AML-193 (cell line): ENCODE measurements at regions not wholly inside any gene's neighbourhood (a gene's known extent, or its start where the extent isn't known, plus 50 kb on each side); places are given as distances from the start of the nearest gene placed in this dataset.
"Not testable (repeated sequence)": the region's sequence is repeated elsewhere in the genome, so short reads cannot be mapped to it uniquely, and the experiment has no call there.

Source experiments
- DNase-seq, 2 experiments: peaks; one replicate each; lab custom pipeline; 2025; lab: John Stamatoyannopoulos, UW

DNA sequence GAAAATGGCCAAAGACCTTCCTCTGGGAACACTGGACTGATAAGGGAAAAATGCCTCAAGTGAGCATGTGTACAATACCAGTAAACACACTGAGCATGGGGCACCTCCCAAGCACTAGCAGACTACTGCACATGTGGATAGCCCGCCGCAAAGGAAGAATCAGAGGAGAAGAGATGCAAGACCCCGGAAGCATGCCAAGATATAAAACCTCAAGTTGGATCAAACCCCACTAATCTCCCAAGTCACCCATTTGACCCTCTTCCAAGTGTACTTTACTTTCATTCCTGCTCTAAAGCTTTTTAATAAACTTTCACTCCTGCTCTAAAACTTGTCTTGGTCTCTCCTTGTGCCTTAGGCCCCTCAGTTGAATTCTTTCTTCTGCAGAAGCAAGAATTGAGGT is 121.1 kb upstream of the PLAAT1 start:
- no peak for DNase-seq

DNA sequence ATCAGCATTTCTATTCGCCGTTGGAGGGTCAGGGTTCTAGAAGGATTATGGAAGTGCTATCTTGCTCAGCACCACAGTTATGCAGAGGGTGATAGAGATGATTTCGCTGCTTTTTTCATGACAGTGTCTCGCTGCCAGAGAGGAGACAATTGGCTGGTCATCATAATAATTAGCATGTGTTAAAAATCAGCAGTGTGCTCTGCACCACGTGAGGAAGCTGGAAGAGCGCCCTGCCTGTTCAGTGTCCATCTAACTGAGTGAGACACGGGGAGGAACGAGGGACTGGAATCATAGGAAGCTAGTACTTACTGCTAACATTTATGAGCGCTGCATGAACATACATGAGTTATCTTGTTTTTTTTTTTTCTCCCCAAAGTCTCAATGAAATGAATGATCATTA is 116.2 kb upstream of the PLAAT1 start:
- DNase-seq = no peak

DNA sequence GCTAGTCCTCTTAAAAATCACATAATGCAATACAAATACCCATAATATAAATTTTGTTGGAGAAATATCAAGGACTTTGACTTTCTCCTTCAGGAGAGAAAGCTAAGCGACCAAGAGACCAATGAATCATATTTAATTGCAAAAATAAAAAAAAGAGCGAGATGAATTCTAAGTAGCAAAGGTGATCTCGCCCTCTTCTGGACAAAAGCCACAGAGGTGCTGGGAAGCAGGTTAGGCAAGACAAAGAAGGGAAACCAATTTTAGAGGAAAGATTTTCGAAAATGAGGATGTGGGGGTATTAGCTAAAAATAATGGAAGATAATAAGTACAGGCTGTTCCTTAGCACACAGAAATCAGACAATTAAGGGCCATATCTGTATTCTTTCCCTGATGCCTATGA is 111.4 kb upstream of the PLAAT1 start:
- no peak for DNase-seq

DNA sequence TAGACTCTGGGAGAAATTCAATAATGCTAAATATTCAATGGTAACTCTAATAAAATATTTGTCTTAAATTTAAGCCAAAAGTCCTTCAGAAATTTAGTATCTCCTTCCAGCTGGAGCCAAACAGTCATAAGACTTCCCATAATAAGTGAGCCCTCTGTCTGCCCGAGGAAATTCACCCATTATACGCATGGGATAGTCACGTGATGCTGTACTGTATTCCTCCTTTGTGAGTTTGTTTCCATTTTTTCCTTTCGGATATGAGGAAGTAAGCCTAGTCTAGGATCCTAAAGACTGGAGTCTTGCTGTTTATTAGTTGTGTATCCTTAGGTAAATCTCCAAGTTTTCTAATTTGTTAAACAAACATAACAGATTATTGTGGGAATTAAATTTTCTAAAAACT is 110.4 kb upstream of the PLAAT1 start:
- DNase-seq = no peak

DNA sequence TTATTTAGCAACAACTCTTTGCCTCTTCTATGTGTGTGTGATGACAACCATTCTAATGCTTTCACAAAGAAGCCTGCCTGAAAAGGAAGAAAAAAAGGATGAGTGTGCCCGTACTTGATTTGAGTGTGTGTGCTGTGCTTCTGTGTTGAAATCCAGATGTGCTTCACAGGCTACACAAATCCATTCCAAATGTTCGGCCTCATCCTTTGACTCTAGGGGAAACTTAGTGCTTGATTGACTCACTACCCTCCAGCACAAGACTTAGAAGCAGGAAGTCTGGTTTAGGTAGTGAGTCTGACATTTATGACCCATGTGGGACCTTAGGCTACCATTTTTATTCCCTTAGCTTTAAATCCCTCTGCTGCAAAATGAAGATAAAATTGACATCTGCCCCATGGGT is 108.8 kb upstream of the PLAAT1 start:
- no peak for DNase-seq

DNA sequence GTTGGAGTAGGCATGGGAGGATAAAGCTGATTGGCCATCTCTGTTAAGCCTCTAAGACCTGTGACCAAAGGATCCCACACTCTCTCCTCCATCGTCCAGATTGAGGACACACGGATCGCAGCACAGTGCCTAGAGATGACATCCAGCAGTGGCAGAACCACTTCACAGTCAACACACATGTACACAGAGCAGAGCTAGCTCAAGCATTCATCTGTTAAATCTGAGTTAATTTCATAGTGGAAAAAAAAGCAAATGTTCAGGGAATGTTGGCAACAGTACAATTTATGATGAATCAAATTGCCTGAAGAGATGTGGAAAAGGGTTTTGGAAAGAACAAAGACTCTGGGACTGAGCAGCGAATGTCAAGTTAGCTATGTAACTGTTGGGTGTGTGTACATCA is 108.1 kb upstream of the PLAAT1 start:
- no peak for DNase-seq

DNA sequence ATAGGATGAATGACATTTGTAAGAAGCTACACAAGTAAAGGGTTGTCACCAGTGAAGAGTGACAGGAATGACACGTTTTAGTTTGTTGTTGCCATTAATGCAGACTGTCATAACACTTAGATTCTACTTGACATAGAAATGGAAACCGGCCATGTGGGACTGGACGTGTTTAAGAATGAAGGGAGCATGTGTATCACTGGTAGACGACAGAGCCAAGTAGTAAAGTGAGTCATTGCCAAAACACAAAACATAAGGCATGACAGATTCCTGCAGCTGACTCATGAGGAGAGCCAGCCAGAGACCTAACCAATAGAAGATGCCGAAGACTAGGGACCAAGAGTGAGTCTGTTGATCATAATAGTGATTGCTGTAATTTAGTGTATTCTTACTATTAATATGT is 106.2 kb upstream of the PLAAT1 start:
- DNase-seq = no peak

DNA sequence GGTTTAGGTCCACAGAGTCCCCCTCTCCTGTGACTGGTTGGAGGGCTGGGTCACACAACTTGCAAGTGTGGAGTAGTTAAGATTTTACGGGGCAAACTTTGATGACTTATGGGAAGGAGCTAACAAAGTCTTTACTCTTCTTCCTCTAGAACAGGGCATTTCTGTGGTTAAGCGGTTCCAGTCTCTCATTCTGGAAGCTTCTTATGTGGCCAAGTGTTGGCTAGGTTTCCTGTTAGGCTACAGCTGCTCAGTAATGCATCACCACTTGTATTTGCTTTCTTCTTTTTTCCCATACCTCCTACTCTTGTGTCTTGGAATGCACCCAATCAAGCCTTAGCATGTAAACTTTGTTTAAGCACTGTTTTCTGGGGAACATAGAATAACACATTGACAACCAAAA is 100.6 kb upstream of the PLAAT1 start:
- DNase-seq = no peak

DNA sequence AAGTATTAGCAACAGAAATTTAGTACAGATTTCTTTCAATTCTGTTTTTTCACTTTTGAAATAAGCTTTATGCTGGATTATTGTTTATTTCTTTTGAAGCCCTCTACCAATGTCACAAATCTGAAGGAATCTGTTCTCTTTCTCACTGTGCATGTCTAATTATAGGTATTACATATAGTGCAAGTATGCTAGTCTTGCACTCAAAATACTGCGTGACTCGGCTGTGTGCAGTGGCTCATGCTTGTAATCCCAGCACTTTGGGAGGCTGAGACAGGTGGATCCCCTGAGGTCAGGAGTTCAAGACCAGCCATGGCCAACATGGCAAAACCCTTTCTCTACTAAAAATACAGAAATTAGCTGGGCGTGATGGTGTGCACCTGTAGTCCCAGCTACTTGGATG is 95.8 kb upstream of the PLAAT1 start:
- DNase-seq = no peak

DNA sequence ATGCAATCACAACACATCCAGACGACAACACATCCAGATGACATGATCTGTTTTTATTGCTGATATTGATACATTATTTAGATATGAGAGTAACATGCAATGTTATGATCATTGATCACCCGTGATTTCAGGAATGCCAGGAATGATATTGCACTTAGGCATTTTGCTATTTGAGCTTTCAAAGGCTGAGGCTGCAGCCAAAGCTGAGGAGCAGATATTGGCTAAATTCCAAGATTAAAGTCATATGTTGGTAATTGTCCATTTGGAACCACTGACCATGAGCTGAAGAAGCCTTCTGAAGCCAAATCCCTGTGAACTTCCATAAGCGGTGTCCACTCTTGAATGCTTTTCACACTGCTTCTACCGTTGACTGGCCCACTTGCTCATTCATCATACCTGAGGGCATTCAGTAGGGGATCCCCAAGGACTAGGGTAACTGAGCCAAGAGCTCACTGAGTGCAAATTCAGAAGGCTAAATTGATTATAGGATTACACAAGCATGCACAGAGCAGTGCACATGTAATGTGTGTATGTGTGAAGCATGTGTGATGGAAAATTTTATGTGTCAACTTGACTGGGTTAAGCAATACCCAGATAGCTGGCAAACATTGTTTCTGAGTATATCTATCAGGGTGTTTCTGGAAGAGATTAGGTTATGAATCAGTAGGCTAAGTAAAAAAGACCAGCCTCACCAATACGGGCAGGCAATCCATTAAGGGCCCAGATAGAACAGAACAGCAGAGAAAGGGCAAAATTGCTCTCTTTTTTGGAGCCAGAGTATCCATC is 92.1 kb upstream of the PLAAT1 start:
- no peak for DNase-seq

DNA sequence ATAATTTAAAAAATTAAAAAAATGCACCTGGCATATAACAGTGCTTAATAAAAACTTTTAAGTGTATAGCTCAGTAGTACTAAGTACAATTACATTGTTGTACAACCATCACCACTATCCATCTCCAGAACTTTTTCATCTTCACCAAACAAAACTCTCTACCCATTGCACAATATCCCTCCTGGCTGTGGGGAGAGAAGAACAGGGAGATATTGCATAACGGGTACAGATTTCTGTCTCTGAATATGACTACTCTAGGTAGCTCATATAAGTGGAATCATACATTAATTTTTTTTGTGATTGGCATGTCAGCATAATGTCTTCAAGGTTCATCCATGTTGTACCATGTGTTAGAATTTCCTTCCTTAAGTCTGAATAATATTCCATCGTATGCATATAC is 91.0 kb upstream of the PLAAT1 start:
- peak; percentile 8 to 15 for DNase-seq

DNA sequence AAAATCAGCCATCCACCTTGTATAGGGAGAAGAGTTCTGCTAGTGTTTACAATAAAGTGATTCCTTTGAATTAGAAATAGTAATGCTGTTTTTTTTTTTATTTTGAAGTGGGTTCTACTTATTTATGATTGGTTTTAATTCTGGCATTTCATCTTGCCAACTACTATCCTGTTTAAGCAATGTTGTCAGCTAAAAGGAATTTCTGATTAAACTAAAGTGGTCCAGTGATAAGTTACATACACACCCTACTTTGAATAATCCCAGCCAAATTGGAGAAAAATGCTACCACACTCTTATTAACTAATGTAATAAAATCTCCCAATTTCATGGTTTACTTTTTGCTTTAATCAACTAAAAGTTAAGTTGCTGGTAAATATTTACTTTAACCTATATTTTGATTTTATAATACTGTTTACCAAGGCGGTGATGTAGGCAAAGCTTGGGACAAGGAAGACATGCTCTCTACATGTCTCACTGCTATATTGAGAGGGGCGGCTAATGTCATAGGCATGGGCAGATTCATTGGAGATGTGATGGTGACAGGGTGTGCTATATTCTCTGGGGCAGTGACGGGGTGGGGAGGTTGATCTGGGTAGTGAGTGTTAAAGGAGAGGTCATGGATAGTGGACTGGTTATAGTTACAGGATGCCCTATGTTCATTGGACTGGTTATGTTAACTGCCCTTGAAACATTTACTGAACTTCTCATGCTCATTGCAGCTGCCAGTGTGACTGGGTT is 85.8 kb upstream of the PLAAT1 start:
- not testable (repeated sequence) for DNase-seq

DNA sequence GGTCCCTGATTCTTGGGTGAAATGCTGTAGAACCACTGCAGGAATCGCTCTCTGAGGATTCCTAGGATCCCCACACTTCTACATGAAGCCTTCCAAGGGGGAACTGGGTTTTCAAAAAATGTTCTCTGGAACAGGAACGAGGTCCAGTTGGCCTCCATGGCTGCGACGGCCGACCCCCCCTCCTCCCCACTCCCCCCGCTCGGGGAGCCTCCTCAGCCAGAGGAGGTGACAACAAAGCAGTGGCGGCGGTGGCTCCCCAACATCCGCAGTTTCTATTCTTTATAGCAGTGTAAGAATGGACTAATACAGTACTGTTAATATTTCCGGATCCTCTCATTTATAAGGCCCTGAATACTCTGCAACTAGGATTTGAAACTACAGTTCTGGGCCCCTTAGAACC is 84.0 kb upstream of the PLAAT1 start:
- no peak for DNase-seq

DNA sequence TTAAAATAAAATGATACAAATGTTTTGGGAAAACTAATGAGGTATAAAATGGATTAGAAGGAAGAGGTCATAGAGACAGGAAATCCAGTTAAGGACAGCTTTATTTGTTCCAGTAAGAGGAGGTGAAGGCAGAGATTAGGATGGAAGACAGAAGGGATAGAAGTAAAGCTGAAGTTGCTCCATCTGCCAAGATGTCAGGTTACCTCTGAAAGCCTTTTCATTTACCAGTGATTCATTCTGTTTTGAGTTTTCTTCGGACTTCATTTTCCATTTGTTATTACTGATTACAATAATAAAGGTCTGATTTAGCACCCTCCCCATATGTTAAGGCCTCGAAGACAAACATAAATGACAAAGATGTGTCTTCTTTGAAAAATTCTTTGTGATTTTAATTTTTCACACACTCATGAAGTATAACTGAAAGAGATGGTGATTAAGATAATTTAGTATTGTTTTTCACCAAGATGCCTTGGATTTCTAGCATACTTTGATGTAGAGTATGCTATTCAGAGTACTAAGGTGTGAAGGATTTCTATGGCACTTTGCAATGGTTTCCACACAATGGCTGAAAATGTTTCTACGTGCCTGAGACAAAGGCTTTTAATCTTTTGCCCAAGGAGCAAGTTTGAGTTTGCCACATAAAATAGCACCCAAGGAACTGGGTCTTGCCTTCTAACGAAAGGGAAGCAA is 75.4 kb upstream of the PLAAT1 start:
- DNase-seq = no peak

DNA sequence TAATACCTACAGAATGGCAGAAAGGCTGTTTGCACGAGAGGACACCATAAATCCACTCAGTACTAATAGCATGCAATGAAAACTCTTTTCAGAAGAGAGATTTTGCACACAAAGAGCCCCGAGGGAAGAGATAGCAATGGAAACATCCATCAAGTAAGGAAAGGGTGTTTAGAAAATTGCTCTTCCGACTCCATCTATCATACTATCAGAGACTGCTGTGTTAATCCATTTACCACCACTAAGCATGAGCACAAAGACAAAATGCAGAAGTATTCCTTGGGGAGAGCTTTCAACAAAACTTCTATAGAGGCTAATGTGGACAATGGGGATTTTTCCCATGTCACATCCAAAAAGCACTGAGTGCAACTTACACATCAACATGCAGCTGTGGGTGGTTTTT is 72.1 kb upstream of the PLAAT1 start:
- no peak for DNase-seq

DNA sequence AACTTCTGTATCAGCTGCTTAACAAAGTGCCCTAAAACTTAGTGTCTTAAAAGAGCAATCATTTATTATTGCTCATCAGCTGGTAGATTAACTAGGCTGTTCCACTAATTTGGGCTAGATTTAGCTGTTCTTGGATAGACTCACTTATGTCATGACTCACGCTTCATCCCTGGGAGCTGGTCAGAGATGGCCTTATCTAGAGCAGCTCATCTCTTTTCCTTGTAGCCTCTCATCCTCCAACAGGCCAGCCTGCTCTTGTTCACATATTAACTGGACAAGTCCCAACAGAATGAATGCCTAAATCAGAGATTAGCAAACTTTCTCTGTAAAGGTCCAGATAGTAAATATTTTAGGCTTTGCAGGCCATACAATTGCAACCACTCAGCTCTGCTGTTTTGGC is 66.9 kb upstream of the PLAAT1 start:
- DNase-seq = no peak

DNA sequence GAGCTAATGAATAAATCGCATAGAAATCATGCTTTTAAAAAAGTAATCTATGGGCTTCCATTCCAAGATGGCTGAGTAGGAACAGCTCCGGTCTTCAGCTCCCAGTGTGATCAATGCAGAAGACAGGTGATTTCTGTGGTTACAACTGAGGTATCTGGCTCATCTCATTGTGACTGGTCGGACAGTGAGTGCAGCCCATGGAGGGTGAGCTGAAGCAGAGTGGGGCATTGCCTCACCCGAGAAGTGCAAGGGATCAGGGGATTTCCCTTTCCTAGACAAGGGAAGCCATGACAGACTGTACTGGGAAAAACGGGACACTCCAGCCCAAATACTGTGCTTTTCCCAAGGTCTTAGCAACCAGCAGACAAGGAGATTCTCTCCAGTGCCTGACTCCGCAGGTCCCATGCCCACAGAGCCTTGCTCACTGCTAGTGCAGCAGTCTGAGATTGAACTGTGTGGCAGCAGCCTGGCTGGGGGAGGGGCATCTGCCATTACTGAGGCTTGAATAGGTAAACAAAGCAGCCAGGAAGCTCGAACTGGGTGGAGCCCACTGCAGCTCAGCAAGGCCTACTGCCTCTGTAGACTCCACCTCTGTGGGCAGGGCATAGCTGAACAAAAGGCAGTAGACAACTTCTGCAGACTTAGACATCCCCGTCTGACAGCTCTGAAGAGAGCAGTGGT is 61.5 kb upstream of the PLAAT1 start:
- DNase-seq = not testable (repeated sequence)

DNA sequence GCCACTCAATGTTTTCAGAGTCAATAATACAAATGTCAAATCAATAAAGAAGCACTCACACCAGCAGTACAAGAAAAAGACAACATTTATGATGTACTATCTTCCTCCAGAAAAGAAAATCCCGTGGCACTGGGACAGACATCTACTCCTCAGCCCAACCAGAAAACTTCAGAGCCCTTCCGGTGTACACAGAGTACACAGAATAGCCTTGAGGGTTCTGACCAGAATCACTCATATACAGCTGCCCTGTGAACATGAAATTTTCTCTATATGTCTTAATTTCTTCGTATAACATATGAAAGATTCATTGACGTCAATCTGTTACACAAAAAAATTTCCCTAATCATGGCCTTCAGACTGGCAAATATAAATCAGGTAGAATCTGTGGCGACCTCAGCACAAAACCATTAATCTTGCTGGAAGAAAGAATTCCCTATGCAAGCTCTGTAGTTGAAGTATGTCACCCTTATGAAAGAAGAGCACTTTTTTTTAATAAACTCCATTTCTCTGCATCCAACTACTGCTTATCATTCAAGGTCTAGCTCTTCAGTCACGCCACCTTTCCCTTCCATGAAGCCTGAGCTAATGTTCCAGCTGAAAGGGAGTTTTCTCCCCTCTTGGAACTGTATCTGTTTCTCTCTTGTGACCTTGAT is 53.8 kb upstream of the PLAAT1 start:
- no peak for DNase-seq

DNA sequence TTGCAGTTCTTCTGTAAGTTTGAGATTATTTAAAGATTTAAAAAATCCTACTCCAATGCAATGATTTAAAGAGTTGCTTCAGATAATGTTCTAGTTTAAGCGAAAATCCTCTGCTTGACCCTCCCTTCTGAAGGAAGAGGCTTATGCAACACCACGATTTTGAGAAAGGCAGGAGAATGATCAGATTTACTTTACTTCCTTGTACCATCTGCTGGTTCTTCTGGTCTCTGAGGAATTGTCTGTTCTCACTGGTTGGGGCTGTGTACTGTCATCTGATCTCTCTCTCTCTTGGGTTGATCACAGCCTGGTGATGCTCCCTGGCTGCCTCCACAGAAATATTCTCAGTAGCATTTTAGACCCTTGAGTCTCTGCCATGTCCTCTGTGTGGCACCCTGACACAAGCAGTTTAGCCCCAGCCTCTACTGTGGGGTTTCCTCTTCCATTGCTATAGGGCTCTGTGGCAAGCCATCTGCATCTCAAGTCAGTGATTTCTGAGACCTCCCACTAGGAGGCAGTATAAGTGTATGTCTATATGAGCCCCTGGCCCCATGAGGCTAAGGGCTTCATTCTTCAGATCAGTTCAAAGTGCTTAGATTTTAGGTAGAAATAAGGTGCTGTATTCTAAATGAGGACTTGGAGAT is 50.8 kb upstream of the PLAAT1 start:
- peak; percentile 36 to 60 for DNase-seq
